ENCODE measurements at regions not wholly inside any gene's neighbourhood (a gene's known extent, or its start where the extent isn't known, plus 50 kb on each side); places are given as distances from the start of the nearest gene placed in this dataset.

- H3K4me3 ChIP-seq (replicated peaks; ENCODE audit: low read depth, low read length) = no peak overlapping the region
- no peak for TF ChIP-seq CTCF (IDR thresholded peaks at IDR 0.05; ENCODE audit: low read depth, low read length, missing control alignments)
- DNase-seq (ENCODE audit: extremely low read depth, low read depth) = no peak
Measured at GRCh38 chr6:129911732-129912131, 50.6 kb upstream of the TMEM244 start.

Measured in HFF-Myc (cell line).